MM.1S (cell line): ENCODE measurements at regions not wholly inside any gene's neighbourhood (a gene's known extent, or its start where the extent isn't known, plus 50 kb on each side); places are given as distances from the start of the nearest gene placed in this dataset.

Experiments used
- DNase-seq: peaks from one replicate; pipeline ENCODE4 v3.0.0-alpha.2; 2015
- H2AFZ ChIP-seq: fragments of 300-600 bp; sonication (generic); 2 replicates; pipeline ENCODE4 v1.6.0; 2016; ENCODE audit warnings: antibody characterized with exemption, low read length
- H3F3A ChIP-seq: fragments of 300-600 bp; sonication (generic); 2 replicates; pipeline ENCODE4 v1.6.1; 2016; ENCODE audit warnings: mild to moderate bottlenecking, antibody characterized with exemption, low read length, moderate library complexity, mixed read lengths; ENCODE audit not compliant: insufficient read depth
- H3K27ac ChIP-seq: fragments of 300-600 bp; sonication (generic); 2 replicates; pipeline ENCODE4 v1.5.1; 2016; ENCODE audit warnings: mild to moderate bottlenecking, low read length
- H3K27me3 ChIP-seq: fragments of 300-600 bp; sonication (generic); replicated peaks from 2 replicates; pipeline ENCODE4 v1.6.0; 2016; ENCODE audit warnings: low read length; ENCODE audit not compliant: insufficient read depth
- H3K36me3 ChIP-seq: fragments of 300-600 bp; sonication (generic); replicated peaks from 2 replicates; pipeline ENCODE4 v1.6.1; 2016; ENCODE audit warnings: mild to moderate bottlenecking, low read length, mixed read lengths; ENCODE audit not compliant: insufficient read depth
- H3K4me1 ChIP-seq: fragments of 300-600 bp; sonication (generic); 2 replicates; pipeline ENCODE4 v1.6.1; 2016; ENCODE audit warnings: low read length, mixed read lengths
- H3K4me2 ChIP-seq: fragments of 300-600 bp; sonication (generic); 2 replicates; pipeline ENCODE4 v1.6.0; 2016; ENCODE audit warnings: low read depth, low read length
- H3K4me3 ChIP-seq: fragments of 300-600 bp; sonication (generic); 2 replicates; pipeline ENCODE4 v1.5.1; 2016; ENCODE audit warnings: low read length, mixed read lengths
- H3K79me2 ChIP-seq: fragments of 300-600 bp; sonication (generic); 2 replicates; pipeline ENCODE4 v1.6.1; 2016; ENCODE audit warnings: mixed run types, low read length, mixed read lengths
- H3K9ac ChIP-seq: fragments of 300-600 bp; sonication (generic); 2 replicates; pipeline ENCODE4 v1.6.1; 2016; ENCODE audit warnings: low read length, mixed read lengths
- H3K9me2 ChIP-seq: fragments of 300-600 bp; sonication (generic); replicated peaks from 2 replicates; pipeline ENCODE4 v1.6.1; 2016; ENCODE audit warnings: mild to moderate bottlenecking, low read length, mixed read lengths; ENCODE audit not compliant: insufficient read depth
- H3K9me3 ChIP-seq: fragments of 300-600 bp; sonication (generic); replicated peaks from 2 replicates; pipeline ENCODE4 v1.6.1; 2016; ENCODE audit warnings: mild to moderate bottlenecking, low read length, mixed read lengths; ENCODE audit not compliant: insufficient read depth
- H4K20me1 ChIP-seq: fragments of 300-600 bp; sonication (generic); 2 replicates; pipeline ENCODE4 v1.6.1; 2016; ENCODE audit warnings: mild to moderate bottlenecking, low read length, moderate library complexity, mixed read lengths; ENCODE audit not compliant: insufficient read depth
- CTCF ChIP-seq: fragments of 300-600 bp; sonication (generic); IDR thresholded peaks from 2 replicates; pipeline ENCODE4 v1.5.1; 2016; ENCODE audit warnings: antibody characterized with exemption, low read length, mixed read lengths
- EZH2 ChIP-seq: fragments of 300-600 bp; sonication (generic); optimal IDR thresholded peaks from 2 replicates; pipeline ENCODE3; 2017; ENCODE audit warnings: low read depth, mild to moderate bottlenecking, antibody characterized with exemption, low read length, mixed read lengths
- EZH2phosphoT487 ChIP-seq: fragments of 300-600 bp; sonication (generic); IDR thresholded peaks from 2 replicates; pipeline ENCODE4 v1.6.1; 2018; ENCODE audit warnings: antibody characterized with exemption, low read length

GRCh38 chr10:117781216-117781831 is 238.8 kb downstream of the EMX2 start:
- H3K79me2 ChIP-seq: no peaks in the 10 kb centered on the region
- no peak overlapping the region for H3K4me2 ChIP-seq
- DNase-seq: no peak
- no peak overlapping the region for H3K9ac ChIP-seq
- no peaks in the 10 kb centered on the region for H3K27me3 ChIP-seq
- H3K4me1 ChIP-seq: no peaks in the 10 kb centered on the region
- TF ChIP-seq CTCF: no peak
- no peak overlapping the region for H3K4me3 ChIP-seq
- no peaks in the 10 kb centered on the region for H3F3A ChIP-seq
- no peaks in the 10 kb centered on the region; the same call in 1 of the 2 replicates for H3K36me3 ChIP-seq
- no peaks in the 10 kb centered on the region for H3K9me3 ChIP-seq
- H2AFZ ChIP-seq: no peak overlapping the region
- no peaks in the 10 kb centered on the region for H4K20me1 ChIP-seq
- H3K27ac ChIP-seq: no peak overlapping the region
- H3K9me2 ChIP-seq: no peaks in the 10 kb centered on the region

GRCh38 chr10:117782276-117782675 is 239.7 kb downstream of the EMX2 start:
- H3K4me2 ChIP-seq: no peak overlapping the region
- H3K4me1 ChIP-seq: no peaks in the 10 kb centered on the region
- no peaks in the 10 kb centered on the region for H4K20me1 ChIP-seq
- no peak overlapping the region for H3K27ac ChIP-seq
- no peaks in the 10 kb centered on the region for H3K79me2 ChIP-seq
- no peak for DNase-seq
- H2AFZ ChIP-seq: no peak overlapping the region
- no peaks in the 10 kb centered on the region; the same call in 1 of the 2 replicates for H3K36me3 ChIP-seq
- H3K4me3 ChIP-seq: no peak overlapping the region
- no peak overlapping the region for H3K9ac ChIP-seq
- no peaks in the 10 kb centered on the region for H3F3A ChIP-seq
- TF ChIP-seq EZH2 (no peak), EZH2phosphoT487 (no peak), CTCF (no peak)
- H3K9me2 ChIP-seq: no peaks in the 10 kb centered on the region
- H3K9me3 ChIP-seq: no peaks in the 10 kb centered on the region
- no peaks in the 10 kb centered on the region for H3K27me3 ChIP-seq

- H3K27ac ChIP-seq: no peak overlapping the region
- no peaks in the 10 kb centered on the region for H4K20me1 ChIP-seq
- no peaks in the 10 kb centered on the region for H3F3A ChIP-seq
- H3K9me3 ChIP-seq: no peaks in the 10 kb centered on the region
- no peaks in the 10 kb centered on the region for H3K9me2 ChIP-seq
- no peak overlapping the region for H2AFZ ChIP-seq
- H3K4me3 ChIP-seq: no peak overlapping the region
- H3K36me3 ChIP-seq: no peaks in the 10 kb centered on the region; the same call in 1 of the 2 replicates
- TF ChIP-seq EZH2phosphoT487 (no peak), CTCF (no peak), EZH2 (no peak)
- no peaks in the 10 kb centered on the region for H3K27me3 ChIP-seq
- H3K4me1 ChIP-seq: no peaks in the 10 kb centered on the region
- no peaks in the 10 kb centered on the region for H3K79me2 ChIP-seq
- H3K4me2 ChIP-seq: no peak overlapping the region
- no peak overlapping the region for H3K9ac ChIP-seq
- DNase-seq: no peak
Observed at GRCh38 chr10:117783698-117784395, 241.3 kb downstream of the EMX2 start.
